Testis (tissue), 2 donors: ENCODE measurements at regions not wholly inside any gene's neighbourhood (a gene's known extent, or its start where the extent isn't known, plus 50 kb on each side); places are given as distances from the start of the nearest gene placed in this dataset.

Experiments
- DNase-seq: peaks from one replicate; pipeline ENCODE4 v3.0.0-alpha.2; 2019
- H3K27ac ChIP-seq, 2 donors: fragments of 200-600 bp; sonication (generic); one replicate each; pipeline ENCODE4 v1.5.1; 2019
- H3K27me3 ChIP-seq: fragments of 200-600 bp; sonication (generic); one replicate; pipeline ENCODE4 v1.5.1; 2019
- H3K36me3 ChIP-seq: fragments of 200-600 bp; sonication (generic); one replicate; pipeline ENCODE4 v1.5.1; 2017; ENCODE audit warnings: low read depth; ENCODE audit errors: missing control alignments
- H3K4me1 ChIP-seq: fragments of 200-600 bp; sonication (generic); one replicate; pipeline ENCODE4 v1.5.1; 2019
- H3K4me3 ChIP-seq, 2 donors: fragments of 200-600 bp; sonication (generic); one replicate each; pipeline ENCODE4 v1.5.1; 2017 to 2019
- H3K9me3 ChIP-seq: fragments of 200-600 bp; sonication (generic); one replicate; pipeline ENCODE4 v1.5.1; 2017
- POLR2A ChIP-seq: fragments of 450-650 bp; IDR thresholded peaks from one replicate; pipeline ENCODE4 v1.6.1; 2017; ENCODE audit warnings: antibody characterized with exemption, mild to moderate bottlenecking, moderate library complexity
- WGBS, 2 donors: methylation state at CpG; one replicate each; pipeline ENCODE4 v1.1.5; 2018; 5-methylcytosine and 5-hydroxymethylcytosine counted together
- intact Hi-C: fragments of 100-400 bp; cut with DNase I; formaldehyde crosslinking; loops from one replicate; pipeline ENCODE4 v1.15.1; 2023; ENCODE audit warnings: low total_unique reads
- TF ChIP-seq, protein P1 (sequence below), 3 experiments: fragments of 450-650 bp in 2 of 3; fragments of 200-600 bp in 1 of 3; sonication (generic) in 1 of 3; IDR thresholded peaks; one replicate each; pipeline ENCODE4 v1.5.1; 2016 to 2019; ENCODE audit warnings: antibody characterized with exemption in 3 of 3, mild to moderate bottlenecking in 2 of 3, moderate library complexity in 1 of 3

- 84 to 86% methylated on average over 14 to 15 of the region's 15 CpGs for WGBS, 2 donors
- H3K9me3 ChIP-seq, result no peaks in the 10 kb centered on the region
- no peak for TF ChIP-seq POLR2A
- TF ChIP-seq, protein P1, sequence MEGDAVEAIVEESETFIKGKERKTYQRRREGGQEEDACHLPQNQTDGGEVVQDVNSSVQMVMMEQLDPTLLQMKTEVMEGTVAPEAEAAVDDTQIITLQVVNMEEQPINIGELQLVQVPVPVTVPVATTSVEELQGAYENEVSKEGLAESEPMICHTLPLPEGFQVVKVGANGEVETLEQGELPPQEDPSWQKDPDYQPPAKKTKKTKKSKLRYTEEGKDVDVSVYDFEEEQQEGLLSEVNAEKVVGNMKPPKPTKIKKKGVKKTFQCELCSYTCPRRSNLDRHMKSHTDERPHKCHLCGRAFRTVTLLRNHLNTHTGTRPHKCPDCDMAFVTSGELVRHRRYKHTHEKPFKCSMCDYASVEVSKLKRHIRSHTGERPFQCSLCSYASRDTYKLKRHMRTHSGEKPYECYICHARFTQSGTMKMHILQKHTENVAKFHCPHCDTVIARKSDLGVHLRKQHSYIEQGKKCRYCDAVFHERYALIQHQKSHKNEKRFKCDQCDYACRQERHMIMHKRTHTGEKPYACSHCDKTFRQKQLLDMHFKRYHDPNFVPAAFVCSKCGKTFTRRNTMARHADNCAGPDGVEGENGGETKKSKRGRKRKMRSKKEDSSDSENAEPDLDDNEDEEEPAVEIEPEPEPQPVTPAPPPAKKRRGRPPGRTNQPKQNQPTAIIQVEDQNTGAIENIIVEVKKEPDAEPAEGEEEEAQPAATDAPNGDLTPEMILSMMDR (IDR thresholded peaks at IDR 0.05), result no peak
- no peak overlapping the region for H3K27ac ChIP-seq
- intact Hi-C loops, result no loop called here
- H3K27me3 ChIP-seq, result no peaks in the 10 kb centered on the region
- DNase-seq, result no peak
- no peaks in the 10 kb centered on the region for H3K36me3 ChIP-seq
- no peak overlapping the region for H3K4me3 ChIP-seq
- no peaks in the 10 kb centered on the region for H3K4me1 ChIP-seq
Measured at GRCh38 chr7:1380231-1380815, 78.9 kb downstream of the MICALL2 start.

DNA sequence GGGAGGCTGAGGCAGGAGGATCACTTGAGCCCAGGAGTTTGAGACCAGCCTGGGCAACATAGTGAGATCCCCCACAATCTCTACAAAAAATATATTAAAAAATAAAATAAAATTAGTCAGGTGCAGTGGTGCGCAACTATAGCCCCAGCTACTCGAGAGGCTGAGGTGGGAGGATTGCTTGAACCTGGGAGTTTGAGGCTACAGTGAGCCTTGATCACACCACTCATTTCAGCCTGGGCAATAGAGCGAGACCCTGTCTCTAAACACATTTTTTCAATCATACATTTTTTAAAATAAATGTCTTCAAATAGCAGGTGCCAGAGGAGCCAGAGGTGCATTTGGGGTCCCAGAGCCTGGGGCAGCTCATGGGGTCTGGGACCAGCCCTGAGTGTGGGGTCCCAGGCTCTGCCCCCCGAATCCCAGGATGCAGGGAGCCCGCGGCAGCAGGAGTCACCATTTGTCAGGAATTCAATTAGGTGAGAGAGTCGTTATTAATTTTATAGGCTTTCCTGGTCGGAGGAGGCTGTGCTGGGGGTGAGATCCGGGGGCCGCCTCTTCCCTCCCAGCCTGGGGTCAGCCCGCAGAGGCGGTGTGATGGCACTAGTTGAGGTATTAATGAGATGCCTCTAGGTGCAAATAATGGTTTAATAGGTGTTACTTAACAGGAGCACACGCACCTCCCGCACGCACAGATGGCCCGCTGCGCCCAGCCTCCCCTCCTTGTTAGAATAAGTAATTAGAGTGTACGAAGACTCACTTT is 78.3 kb downstream of the MICALL2 start:
- H3K4me1 ChIP-seq, result no peaks in the 10 kb centered on the region
- 45 to 51% methylated on average over 18 of the region's 18 CpGs for WGBS, 2 donors
- TF ChIP-seq POLR2A, result no peak
- TF ChIP-seq, protein P1 (IDR thresholded peaks at IDR 0.05), result no peak
- H3K27ac ChIP-seq, result no peak overlapping the region
- no peaks in the 10 kb centered on the region for H3K27me3 ChIP-seq
- intact Hi-C loops, result no loop called here
- no peaks in the 10 kb centered on the region for H3K36me3 ChIP-seq
- no peak for DNase-seq
- no peaks in the 10 kb centered on the region for H3K9me3 ChIP-seq
- no peak overlapping the region for H3K4me3 ChIP-seq

DNA sequence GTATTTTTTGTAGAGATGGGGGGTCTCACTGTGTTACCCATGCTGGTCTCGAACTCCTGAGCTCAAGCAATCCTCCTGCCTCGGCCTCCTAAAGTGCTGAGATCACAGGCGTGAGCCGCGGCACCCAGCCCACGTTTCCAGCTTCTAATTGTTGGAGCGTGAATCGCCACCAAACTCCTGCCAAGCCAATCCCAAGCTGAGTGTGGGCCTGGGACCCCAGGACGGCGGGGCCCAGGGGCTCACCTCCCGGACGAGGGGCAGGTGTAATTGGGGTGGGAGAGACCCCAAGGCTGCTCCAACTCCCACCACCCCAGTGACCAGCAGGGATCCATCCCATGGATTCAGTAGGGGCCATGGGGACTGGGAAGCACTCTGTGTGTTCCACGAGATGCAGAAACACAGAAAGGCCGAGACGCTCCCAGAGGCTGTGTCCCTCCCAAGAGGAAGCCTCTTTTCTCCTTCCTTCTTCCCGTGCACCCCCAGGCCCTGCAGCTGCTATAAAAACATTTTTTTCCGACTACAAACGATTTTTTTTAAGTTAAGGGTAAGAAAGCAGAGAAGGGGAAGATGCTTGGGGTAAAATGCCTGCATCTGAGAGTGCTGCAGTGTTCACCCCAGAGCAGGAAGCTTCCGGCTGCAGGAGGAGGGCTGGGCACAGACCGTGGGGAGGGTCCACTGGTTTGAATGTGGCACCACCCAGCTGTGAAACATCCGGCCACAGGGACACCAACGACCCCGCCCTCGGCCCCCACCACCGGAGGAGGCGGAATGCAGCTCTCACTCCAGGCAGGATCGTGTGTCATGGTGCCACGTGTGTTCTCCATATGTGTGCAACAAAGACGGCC is 76.5 kb downstream of the MICALL2 start:
- Histone ChIP-seq H3K27me3 (no peaks in the 10 kb centered on the region), H3K27ac (no peak overlapping the region), H3K4me3 (no peak overlapping the region), H3K9me3 (no peaks in the 10 kb centered on the region), H3K4me1 (no peaks in the 10 kb centered on the region), H3K36me3 (no peaks in the 10 kb centered on the region)
- no peak for TF ChIP-seq POLR2A
- TF ChIP-seq, protein P1 (IDR thresholded peaks at IDR 0.05), result no peak
- no peak for DNase-seq
- intact Hi-C loops, result no loop called here
- WGBS, 2 donors, result 61 to 68% methylated on average over 12 to 29 of the region's 29 CpGs

GRCh38 chr7:1383398-1384112 is 75.7 kb downstream of the MICALL2 start:
- no peak for DNase-seq
- Histone ChIP-seq H3K27ac (no peak overlapping the region), H3K27me3 (no peaks in the 10 kb centered on the region), H3K4me1 (no peaks in the 10 kb centered on the region), H3K9me3 (no peaks in the 10 kb centered on the region), H3K4me3 (no peak overlapping the region), H3K36me3 (no peaks in the 10 kb centered on the region)
- WGBS, 2 donors, result 81 to 84% methylated on average over 11 to 30 of the region's 30 CpGs
- TF ChIP-seq, protein P1 (IDR thresholded peaks at IDR 0.05), result no peak
- intact Hi-C loops, result no loop called here
